Lung (tissue), 11 donors: ENCODE measurements at regions not wholly inside any gene's neighbourhood (a gene's known extent, or its start where the extent isn't known, plus 50 kb on each side); places are given as distances from the start of the nearest gene placed in this dataset.
"Not testable (repeated sequence)": the region's sequence is repeated elsewhere in the genome, so short reads cannot be mapped to it uniquely, and the experiment has no call there.

Experiments used
- ATAC-seq: fragments of 200-7000 bp; cut with Tn5 transposase; one replicate; pipeline ENCODE4 v1.9.1; 2020; ENCODE audit warnings: moderate number of reproducible peaks; ENCODE audit not compliant: insufficient read depth, low FRiP score
- DNase-seq, 3 donors: peaks; one replicate each; pipeline ENCODE4 v3.0.0-alpha.2; 2013 to 2017
- H3K27ac ChIP-seq, 2 donors: one replicate each; pipeline ENCODE4 v1.5.1; 2013; ENCODE audit warnings: mild to moderate bottlenecking in 2 of 2, moderate library complexity in 2 of 2, control low read depth in 1 of 2, inconsistent platforms in 1 of 2, low read depth in 1 of 2, low read length in 1 of 2
- H3K27me3 ChIP-seq, 3 donors: one replicate each; pipeline ENCODE4 v1.5.1; 2013; ENCODE audit warnings: low read length in 2 of 3; ENCODE audit not compliant: control insufficient read depth in 3 of 3, insufficient read depth in 3 of 3
- H3K36me3 ChIP-seq, 4 donors: one replicate each; pipeline ENCODE4 v1.5.1; 2013; ENCODE audit warnings: low read length in 4 of 4, mild to moderate bottlenecking in 1 of 4, moderate library complexity in 1 of 4; ENCODE audit not compliant: control insufficient read depth in 4 of 4, insufficient read depth in 4 of 4
- H3K4me1 ChIP-seq, 5 donors: one replicate each; pipeline ENCODE4 v1.5.1; 2013; ENCODE audit warnings: low read length in 5 of 5, mild to moderate bottlenecking in 2 of 5, moderate library complexity in 1 of 5; ENCODE audit not compliant: control insufficient read depth in 5 of 5, insufficient read depth in 5 of 5
- H3K4me3 ChIP-seq: one replicate; pipeline ENCODE4 v1.5.1; 2013; ENCODE audit warnings: mild to moderate bottlenecking, control low read depth, moderate library complexity
- H3K9ac ChIP-seq, 2 donors: one replicate each; pipeline ENCODE4 v1.5.1; 2013; ENCODE audit warnings: low read length in 2 of 2, control low read depth in 1 of 2; ENCODE audit not compliant: insufficient read depth in 1 of 2
- H3K9me3 ChIP-seq, 4 donors: one replicate each; pipeline ENCODE4 v1.5.1; 2013; ENCODE audit warnings: low read length in 3 of 4, mild to moderate bottlenecking in 1 of 4, moderate library complexity in 1 of 4; ENCODE audit not compliant: control insufficient read depth in 4 of 4, insufficient read depth in 3 of 4
- CTCF ChIP-seq: IDR thresholded peaks from 2 replicates; pipeline ENCODE4 v1.5.1; 2012; ENCODE audit warnings: mild to moderate bottlenecking; ENCODE audit errors: control extremely low read depth, extremely low read depth
- WGBS, 2 donors: extraction: QIAGEN DNeasy Blood & Tissue Kit; methylation state at CpG; one replicate each; pipeline ENCODE4 v1.1.7; 2013; 5-methylcytosine and 5-hydroxymethylcytosine counted together
- donor health status: control.
- donor health status: control.
- donor health status: Bipolar disorder and iron deficiency.
- donor health status: healthy.
- donor health status: DM: yes; HTN: yes; CAD: no.

GRCh38 chr9:63774369-63775091 lies 1510.5 kb downstream of the FOXD4L5 start:
- H3K4me1 ChIP-seq, H3K36me3 ChIP-seq, H3K9ac ChIP-seq, H3K4me3 ChIP-seq, ATAC-seq, DNase-seq, H3K9me3 ChIP-seq, H3K27me3 ChIP-seq, H3K27ac ChIP-seq: not testable (repeated sequence)
- 88 to 94% methylated on average over 12 to 14 of the region's 15 CpGs for WGBS, 2 donors

GRCh38 chr9:63762230-63762629 lies 1522.8 kb downstream of the FOXD4L5 start:
- not testable (repeated sequence) for H3K27ac ChIP-seq, DNase-seq, H3K27me3 ChIP-seq, ATAC-seq, H3K36me3 ChIP-seq, H3K9me3 ChIP-seq, H3K4me1 ChIP-seq, H3K9ac ChIP-seq, H3K4me3 ChIP-seq
- 77 to 79% methylated on average over 12 to 13 of the region's 13 CpGs for WGBS, 2 donors

- not testable (repeated sequence) for ATAC-seq, H3K9ac ChIP-seq, H3K4me3 ChIP-seq, H3K36me3 ChIP-seq, H3K9me3 ChIP-seq, H3K4me1 ChIP-seq, H3K27me3 ChIP-seq, DNase-seq, H3K27ac ChIP-seq
- WGBS, 2 donors, result 57 to 69% methylated on average over 4 of the region's 4 CpGs
Measured at GRCh38 chr9:63729021-63729420, 1556.0 kb downstream of the FOXD4L5 start.

- DNase-seq (no peak), ATAC-seq (no peak)
- Histone ChIP-seq H3K4me1 (no peaks in the 10 kb centered on the region), H3K27ac (no peak overlapping the region), H3K27me3 (no peaks in the 10 kb centered on the region), H3K36me3 (no peaks in the 10 kb centered on the region), H3K9me3 (peaks cover 0 to 8% (median 0%) of the 10 kb centered on the region in 4 donors), H3K9ac (no peak overlapping the region), H3K4me3 (no peak overlapping the region)
- 30 to 61% methylated on average over 3 of the region's 3 CpGs for WGBS, 2 donors
- no peak for TF ChIP-seq CTCF
Measured at GRCh38 chr9:63728287-63728686, 1556.7 kb downstream of the FOXD4L5 start.

- 58 to 70% methylated on average over 15 to 21 of the region's 21 CpGs for WGBS, 2 donors
Measured at GRCh38 chr9:63708285-63708684, 1576.7 kb downstream of the FOXD4L5 start.

GRCh38 chr9:63704456-63704855 lies 1580.6 kb downstream of the FOXD4L5 start:
- not testable (repeated sequence) for H3K36me3 ChIP-seq, H3K9ac ChIP-seq, H3K27me3 ChIP-seq, ATAC-seq, DNase-seq, H3K4me3 ChIP-seq, H3K4me1 ChIP-seq, H3K27ac ChIP-seq
- H3K9me3 ChIP-seq, result peaks cover 0 to 17% (median 0%) of the 10 kb centered on the region in 4 donors
- WGBS, 2 donors, result 74 to 79% methylated on average over 23 to 25 of the region's 25 CpGs

More at GRCh38 chr9:63708285-63708684, 1576.7 kb downstream of the FOXD4L5 start:
- H3K27ac ChIP-seq, H3K4me1 ChIP-seq, H3K4me3 ChIP-seq, ATAC-seq, DNase-seq, H3K27me3 ChIP-seq, H3K9ac ChIP-seq, H3K36me3 ChIP-seq: not testable (repeated sequence)
- peaks cover 0 to 14% (median 0%) of the 10 kb centered on the region in 4 donors for H3K9me3 ChIP-seq

GRCh38 chr9:63703670-63704069 lies 1581.3 kb downstream of the FOXD4L5 start:
- peak in 1 of 3 donors; percentile 1 for DNase-seq
- WGBS, 2 donors, result 55 to 58% methylated on average over 23 to 38 of the region's 38 CpGs

More at GRCh38 chr9:63703670-63704069, 1581.3 kb downstream of the FOXD4L5 start:
- not testable (repeated sequence) for H3K4me1 ChIP-seq, H3K9ac ChIP-seq, H3K27me3 ChIP-seq, H3K27ac ChIP-seq, H3K4me3 ChIP-seq, ATAC-seq, H3K36me3 ChIP-seq
- H3K9me3 ChIP-seq, result peaks cover 0 to 17% (median 0%) of the 10 kb centered on the region in 4 donors
